Right lobe of liver (tissue), 6 donors: ENCODE measurements at regions not wholly inside any gene's neighbourhood (a gene's known extent, or its start where the extent isn't known, plus 50 kb on each side); places are given as distances from the start of the nearest gene placed in this dataset.

Experiments used
- ATAC-seq, 4 donors: fragments of 200-7000 bp; cut with Tn5 transposase; one replicate each; pipeline ENCODE4 v1.9.1; 2020; ENCODE audit warnings: mild to moderate bottlenecking in 4 of 4, moderate library complexity in 4 of 4
- DNase-seq, 3 donors: peaks; one replicate each; pipeline ENCODE4 v3.0.0-alpha.2; 2020
- H3K27ac ChIP-seq, 3 donors: fragments of 200-600 bp; one replicate each; pipeline ENCODE4 v1.8.0; 2022
- H3K27me3 ChIP-seq, 2 donors: fragments of 200-600 bp; one replicate each; pipeline ENCODE4 v1.8.0; 2022
- H3K36me3 ChIP-seq, 4 donors: fragments of 200-600 bp; sonication (generic) in 1 of 4; one replicate each; pipeline versions ENCODE4 v1.5.1 to v1.8.0; 2017 to 2022; ENCODE audit warnings: control low read depth in 1 of 4
- H3K4me1 ChIP-seq, 4 donors: fragments of 200-600 bp; sonication (generic) in 1 of 4; one replicate each; pipeline versions ENCODE4 v1.5.1 to v1.8.0; 2017 to 2022; ENCODE audit warnings: control low read depth in 1 of 4
- H3K4me3 ChIP-seq, 3 donors: fragments of 200-600 bp; one replicate each; pipeline ENCODE4 v1.8.0; 2022
- H3K9me3 ChIP-seq, 4 donors: fragments of 200-600 bp; sonication (generic) in 1 of 4; one replicate each; pipeline versions ENCODE4 v1.5.1 to v1.8.0; 2017 to 2022; ENCODE audit warnings: control low read depth in 1 of 4
- POLR2A ChIP-seq: fragments of 450-650 bp; IDR thresholded peaks from one replicate; pipeline ENCODE4 v1.6.1; 2017; ENCODE audit warnings: antibody characterized with exemption, mild to moderate bottlenecking
- WGBS: methylation state at CpG from one replicate; pipeline ENCODE4 v1.1.6; 2018; ENCODE audit warnings: low coverage, low lambda C conversion rate; ENCODE audit not compliant: insufficient coverage; ENCODE audit errors: missing lambda C conversion rate; 5-methylcytosine and 5-hydroxymethylcytosine counted together
- intact Hi-C, 2 donors: fragments of 100-400 bp; cut with DNase I; formaldehyde crosslinking; loops; one replicate each; pipeline versions ENCODE4 v1.11.2 to v1.14.1; 2022
- TF ChIP-seq, protein P1 (sequence below), 4 donors: fragments of 200-600 bp in 3 of 4; fragments of 450-650 bp in 1 of 4; IDR thresholded peaks; one replicate each; pipeline versions ENCODE4 v1.5.1 to v1.8.0; 2016 to 2022; ENCODE audit warnings: antibody characterized with exemption in 4 of 4, mild to moderate bottlenecking in 2 of 4
- donor health status: DM: no; HTN: yes; CAD: no.
- donor health status: DM: no; HTN: no; CAD: no.
- donor health status: DM: no; HTN: no; CAD: no.
- donor health status: DM: no; HTN: yes; CAD: no.
- donor health status: DM: no; HTN: yes; CAD: no.

- ATAC-seq (no peak), DNase-seq (no peak)
- Histone ChIP-seq H3K4me3 (no peak overlapping the region), H3K36me3 (no peaks in the 10 kb centered on the region), H3K27me3 (no peaks in the 10 kb centered on the region), H3K27ac (no peak overlapping the region), H3K4me1 (no peaks in the 10 kb centered on the region), H3K9me3 (no peaks in the 10 kb centered on the region)
- TF ChIP-seq POLR2A = no peak
- TF ChIP-seq, protein P1, sequence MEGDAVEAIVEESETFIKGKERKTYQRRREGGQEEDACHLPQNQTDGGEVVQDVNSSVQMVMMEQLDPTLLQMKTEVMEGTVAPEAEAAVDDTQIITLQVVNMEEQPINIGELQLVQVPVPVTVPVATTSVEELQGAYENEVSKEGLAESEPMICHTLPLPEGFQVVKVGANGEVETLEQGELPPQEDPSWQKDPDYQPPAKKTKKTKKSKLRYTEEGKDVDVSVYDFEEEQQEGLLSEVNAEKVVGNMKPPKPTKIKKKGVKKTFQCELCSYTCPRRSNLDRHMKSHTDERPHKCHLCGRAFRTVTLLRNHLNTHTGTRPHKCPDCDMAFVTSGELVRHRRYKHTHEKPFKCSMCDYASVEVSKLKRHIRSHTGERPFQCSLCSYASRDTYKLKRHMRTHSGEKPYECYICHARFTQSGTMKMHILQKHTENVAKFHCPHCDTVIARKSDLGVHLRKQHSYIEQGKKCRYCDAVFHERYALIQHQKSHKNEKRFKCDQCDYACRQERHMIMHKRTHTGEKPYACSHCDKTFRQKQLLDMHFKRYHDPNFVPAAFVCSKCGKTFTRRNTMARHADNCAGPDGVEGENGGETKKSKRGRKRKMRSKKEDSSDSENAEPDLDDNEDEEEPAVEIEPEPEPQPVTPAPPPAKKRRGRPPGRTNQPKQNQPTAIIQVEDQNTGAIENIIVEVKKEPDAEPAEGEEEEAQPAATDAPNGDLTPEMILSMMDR (IDR thresholded peaks at IDR 0.05) = no peak
- 60% methylated on average over 3 of the region's 3 CpGs for WGBS
- intact Hi-C loops = no loop called here
These were observed 119.4 kb upstream of the CYLC2 start for GRCh38 chr9:102875687-102876086.

GRCh38 chr9:102867488-102867887 lies 127.6 kb upstream of the CYLC2 start:
- no peaks in the 10 kb centered on the region for H3K27me3 ChIP-seq
- H3K27ac ChIP-seq = no peak overlapping the region
- ATAC-seq = peak in 1 of 4 donors; percentile 33
- TF ChIP-seq, protein P1 (IDR thresholded peaks at IDR 0.05) = no peak
- TF ChIP-seq POLR2A = no peak
- WGBS = 17% methylated on average over 1 of the region's 1 CpG
- intact Hi-C loops = no loop called here
- no peaks in the 10 kb centered on the region for H3K9me3 ChIP-seq
- H3K4me3 ChIP-seq = no peak overlapping the region
- DNase-seq = no peak
- no peaks in the 10 kb centered on the region for H3K4me1 ChIP-seq
- no peaks in the 10 kb centered on the region for H3K36me3 ChIP-seq

DNA sequence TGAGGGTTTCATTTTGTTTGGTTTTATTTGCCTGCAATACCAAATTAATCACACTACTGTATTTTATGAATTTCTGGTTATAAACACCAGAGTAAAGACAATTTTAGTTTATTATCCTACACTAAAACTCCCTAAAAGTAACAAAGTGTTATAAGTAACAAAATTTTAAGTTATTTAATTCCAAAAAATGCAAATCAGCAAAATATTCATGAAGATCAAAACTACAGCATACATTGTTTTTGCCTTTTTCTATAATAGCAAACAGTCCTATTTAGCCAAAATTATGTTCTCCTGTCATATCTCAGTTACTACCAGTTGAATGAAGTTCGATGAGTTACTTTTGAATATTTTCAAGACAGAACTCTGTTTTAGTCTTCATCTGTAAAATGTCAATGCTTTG lies 132.7 kb upstream of the CYLC2 start:
- Histone ChIP-seq H3K36me3 (no peaks in the 10 kb centered on the region), H3K9me3 (no peaks in the 10 kb centered on the region), H3K4me1 (no peaks in the 10 kb centered on the region), H3K27me3 (no peaks in the 10 kb centered on the region), H3K27ac (no peak overlapping the region), H3K4me3 (no peak overlapping the region)
- ATAC-seq (no peak), DNase-seq (no peak)
- intact Hi-C loops = no loop called here
- TF ChIP-seq POLR2A = no peak
- 36% methylated on average over 1 of the region's 1 CpG for WGBS

GRCh38 chr9:102855641-102856040 lies 139.5 kb upstream of the CYLC2 start:
- no peak for TF ChIP-seq POLR2A
- TF ChIP-seq, protein P1 (IDR thresholded peaks at IDR 0.05) = no peak
- intact Hi-C loops = no loop called here
- DNase-seq (no peak), ATAC-seq (no peak)
- Histone ChIP-seq H3K27ac (no peak overlapping the region), H3K27me3 (no peaks in the 10 kb centered on the region), H3K36me3 (no peaks in the 10 kb centered on the region), H3K4me1 (no peaks in the 10 kb centered on the region), H3K4me3 (no peak overlapping the region), H3K9me3 (no peaks in the 10 kb centered on the region)
- WGBS = 64% methylated on average over 2 of the region's 2 CpGs

DNA sequence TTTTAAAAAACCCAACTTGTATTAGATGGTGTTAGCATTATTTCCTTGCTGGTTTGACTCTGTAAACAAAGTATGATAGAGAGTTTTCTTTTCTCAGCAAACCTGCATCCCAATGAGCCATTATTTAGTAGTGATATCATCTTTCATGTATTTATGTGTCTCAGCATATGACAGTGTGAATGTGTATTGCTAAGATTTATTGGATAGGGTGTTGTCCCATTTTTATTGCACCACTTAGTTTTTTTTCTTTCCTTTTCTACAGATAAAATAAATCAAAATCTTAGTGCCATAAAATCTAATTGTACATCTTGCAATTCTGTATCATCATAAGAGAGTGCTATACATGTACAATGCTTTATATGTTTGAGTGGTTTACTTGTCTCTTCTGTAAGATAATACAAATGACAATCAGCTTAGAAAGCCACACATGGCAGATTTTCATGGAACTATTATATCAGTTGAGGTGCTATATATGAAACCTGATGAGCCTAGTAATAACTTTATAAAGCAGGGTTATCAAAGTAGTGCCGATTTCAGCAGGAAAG lies 149.2 kb upstream of the CYLC2 start:
- TF ChIP-seq, protein P1 (IDR thresholded peaks at IDR 0.05) = no peak
- TF ChIP-seq POLR2A = no peak
- H3K9me3 ChIP-seq = no peaks in the 10 kb centered on the region
- 54% methylated on average over 1 of the region's 1 CpG for WGBS
- DNase-seq = no peak
- H3K27ac ChIP-seq = no peak overlapping the region
- no peak overlapping the region for H3K4me3 ChIP-seq
- intact Hi-C loops = no loop called here
- no peaks in the 10 kb centered on the region for H3K27me3 ChIP-seq
- no peak for ATAC-seq
- no peaks in the 10 kb centered on the region for H3K36me3 ChIP-seq
- H3K4me1 ChIP-seq = peaks cover 0 to 11% (median 0%) of the 10 kb centered on the region in 4 donors
